Fibroblast of skin of left quadriceps (primary cell): ENCODE measurements at regions not wholly inside any gene's neighbourhood (a gene's known extent, or its start where the extent isn't known, plus 50 kb on each side); places are given as distances from the start of the nearest gene placed in this dataset.

ENCODE experiments used
- DNase-seq, 2 experiments: peaks; one replicate each; pipeline ENCODE4 v3.0.0-alpha.2; 2013; ENCODE audit warnings: low read depth in 2 of 2

DNA sequence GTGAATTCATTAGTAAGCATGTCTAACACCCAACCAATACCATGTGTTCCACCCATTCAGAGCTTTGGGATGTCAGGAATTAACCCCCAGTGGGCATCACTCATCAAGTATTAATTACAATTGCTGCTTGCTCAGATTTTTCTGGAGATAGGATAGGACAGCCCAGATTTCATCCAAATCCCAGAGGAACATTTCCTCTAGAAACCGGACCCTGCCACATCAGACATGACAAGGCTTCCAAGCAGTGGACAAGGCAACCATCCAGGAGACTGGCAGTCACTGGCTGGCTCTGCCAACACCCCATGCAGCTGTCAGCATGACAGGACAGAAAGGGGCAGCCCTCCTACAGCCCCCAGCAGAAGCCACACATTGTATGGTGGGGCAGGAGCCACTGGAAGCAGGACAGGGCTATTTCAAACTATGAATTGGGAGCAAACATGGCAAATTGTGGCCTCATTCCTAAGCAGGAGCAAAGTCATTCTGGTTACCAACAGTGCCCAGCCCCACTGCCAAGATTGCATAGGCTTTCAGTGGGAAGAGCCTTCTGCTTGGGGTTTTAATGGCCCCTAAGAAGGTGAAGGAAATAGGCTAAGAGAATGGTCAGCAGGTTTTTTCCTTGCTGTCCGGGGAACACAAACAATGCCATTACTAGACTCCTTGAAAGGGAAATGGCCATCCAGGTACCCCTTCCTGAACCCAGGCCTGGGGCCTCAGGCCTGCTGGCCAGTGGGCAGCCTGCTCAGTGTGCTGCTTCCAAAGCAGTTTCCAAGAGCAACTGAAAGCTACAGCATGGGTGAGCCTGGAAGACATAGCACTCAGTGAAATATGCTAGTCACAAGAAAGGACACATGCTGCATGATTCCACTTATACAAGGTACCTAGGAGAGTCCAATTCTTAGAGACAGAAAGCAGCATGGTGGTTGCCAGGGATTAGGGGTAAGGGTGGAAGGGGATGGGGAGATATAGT is 294.7 kb upstream of the SLC30A5 start:
- DNase-seq: peak; percentile 74 to 78

DNA sequence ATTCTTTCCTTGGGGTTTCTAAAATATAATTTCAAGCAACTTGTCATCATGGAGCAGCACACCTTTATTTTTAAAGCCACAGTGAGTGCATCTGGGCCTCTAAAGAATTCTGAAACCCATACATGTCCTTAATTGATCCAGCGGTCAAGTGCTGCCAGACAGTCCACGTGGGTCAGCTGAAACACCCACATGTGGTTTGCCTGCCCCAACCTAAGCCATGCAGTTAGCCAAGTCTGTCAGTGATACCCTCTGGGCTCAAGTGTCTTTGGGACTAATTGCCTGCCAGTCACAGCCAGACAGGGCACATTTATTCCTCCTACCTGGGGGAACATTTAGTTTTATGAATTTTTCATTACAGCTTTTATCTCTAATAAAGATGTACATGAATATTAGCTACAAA is 291.4 kb upstream of the SLC30A5 start:
- no peak for DNase-seq

DNA sequence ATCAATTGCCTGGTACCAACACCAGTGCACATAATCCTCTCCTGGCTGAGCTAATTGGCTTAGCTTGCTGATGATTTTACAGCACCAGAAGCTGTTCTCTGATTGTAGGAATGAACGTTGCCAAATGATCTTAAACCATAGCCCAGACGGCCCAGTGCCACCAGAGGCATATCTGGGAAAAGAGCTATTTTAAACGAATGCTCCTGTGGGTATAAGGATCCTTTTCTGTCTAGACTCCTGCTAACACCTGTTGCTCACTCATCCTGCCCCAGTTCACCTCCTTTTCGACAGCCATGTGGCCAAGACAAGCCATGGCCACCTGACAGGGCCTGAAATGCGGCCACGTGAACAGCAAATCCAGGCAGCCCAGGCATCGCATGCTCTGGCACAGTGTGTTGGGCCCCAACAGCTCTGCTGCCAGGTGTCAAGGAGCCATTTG is 289.9 kb upstream of the SLC30A5 start:
- no peak for DNase-seq

DNA sequence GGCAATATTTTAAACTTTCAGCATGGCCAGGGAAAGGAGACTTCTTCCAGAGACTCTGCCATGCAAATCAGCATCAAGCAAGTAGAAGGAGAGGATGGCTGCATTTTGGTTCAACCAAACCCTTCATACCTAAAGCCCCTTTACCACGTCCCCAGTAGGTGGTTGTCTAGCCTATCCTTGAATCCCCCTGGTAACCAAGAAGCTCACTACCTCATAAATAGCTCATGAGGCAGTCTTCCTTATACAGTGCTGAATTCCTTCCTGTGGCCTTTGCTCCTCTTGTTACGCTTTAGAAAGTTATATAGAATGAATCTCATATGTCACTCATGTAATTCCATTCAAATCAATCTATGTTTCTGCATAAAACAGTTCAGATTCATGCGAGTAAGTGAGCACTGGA is 289.5 kb upstream of the SLC30A5 start:
- no peak for DNase-seq

DNA sequence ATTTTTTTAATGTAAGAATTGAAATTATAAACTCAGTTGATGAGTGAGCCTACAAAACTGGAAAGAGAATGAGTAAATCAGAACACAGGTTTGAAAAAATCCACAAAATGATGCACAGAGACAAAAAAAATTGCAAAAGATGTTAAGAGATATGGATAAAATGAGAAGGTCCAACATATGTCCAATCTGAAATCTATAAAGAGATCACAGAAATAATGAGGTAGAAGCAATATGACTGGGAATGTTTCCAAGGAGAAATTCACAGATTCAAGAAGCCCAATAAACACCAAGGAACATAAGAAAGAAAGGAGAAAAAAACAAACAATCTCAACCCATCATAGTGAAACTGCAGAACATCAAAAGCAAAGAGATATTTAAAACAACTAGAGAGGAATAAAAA is 288.4 kb upstream of the SLC30A5 start:
- no peak for DNase-seq

DNA sequence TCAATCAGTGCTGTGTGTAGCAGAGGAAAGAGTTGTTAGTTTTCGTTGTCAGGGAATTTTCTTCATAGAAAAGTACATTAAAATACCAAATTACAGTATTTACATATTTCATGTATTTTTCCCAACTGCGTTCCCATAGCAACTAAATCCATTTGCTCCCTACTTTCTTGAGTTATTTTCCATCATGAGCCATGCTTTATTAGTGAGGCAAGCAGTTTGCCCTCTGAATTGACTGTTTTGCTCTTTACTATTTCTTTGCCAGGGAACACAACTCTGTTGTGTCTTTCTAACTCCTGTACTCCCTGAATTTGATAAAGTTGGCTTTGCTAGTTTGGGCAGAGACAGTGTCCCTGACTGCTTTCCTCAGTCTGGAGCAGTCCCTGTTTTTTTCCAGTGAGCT is 276.2 kb upstream of the SLC30A5 start:
- DNase-seq: no peak

DNA sequence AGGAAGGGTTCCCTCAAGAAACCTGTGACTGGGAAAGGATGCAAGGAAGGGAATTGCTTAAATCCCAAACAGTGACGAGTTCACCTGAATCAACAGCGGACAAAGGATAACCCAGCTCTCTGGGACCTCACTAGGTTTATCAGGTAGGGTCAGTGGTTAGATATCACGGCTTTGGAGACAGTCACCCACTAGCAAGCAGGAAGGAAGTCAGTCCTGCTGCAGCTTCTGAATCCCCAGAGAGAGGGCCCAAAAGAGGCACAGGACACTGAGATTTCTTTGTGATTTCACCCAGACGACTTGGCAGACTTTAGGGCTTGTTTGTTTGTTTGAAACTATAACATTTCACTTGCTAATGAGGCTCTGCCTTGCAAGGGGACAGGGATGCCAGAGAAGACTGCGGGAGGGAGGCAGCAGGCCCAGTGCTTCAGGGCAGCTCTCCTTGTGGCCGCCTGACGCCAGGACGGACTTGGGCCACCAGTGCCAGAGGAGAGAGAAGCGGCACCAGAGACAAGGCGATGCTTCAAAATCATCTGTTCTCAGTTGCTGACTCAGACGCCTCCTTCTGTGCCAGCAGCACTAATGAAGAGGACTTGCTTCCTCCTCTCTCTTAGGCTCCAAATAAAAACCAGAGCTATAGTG is 275.6 kb upstream of the SLC30A5 start:
- DNase-seq: no peak

DNA sequence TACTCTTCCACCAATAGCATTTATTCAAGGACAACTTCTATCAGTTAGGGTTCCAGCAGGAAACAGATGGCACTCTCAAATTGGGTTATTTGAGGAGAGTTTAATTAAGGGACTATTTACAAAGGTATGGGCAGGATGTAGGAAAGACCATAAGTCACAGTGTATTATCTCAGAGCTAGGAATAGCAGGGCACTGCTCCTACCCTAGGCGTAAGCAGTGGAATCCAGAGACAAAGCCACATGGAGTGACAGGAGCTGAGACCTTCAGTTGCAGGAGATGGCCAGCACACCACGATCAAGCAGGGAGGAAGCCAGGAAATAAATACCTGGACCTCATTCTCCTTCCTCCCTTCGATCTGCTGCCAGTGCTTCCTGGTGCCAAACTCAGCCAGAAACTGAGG is 274.9 kb upstream of the SLC30A5 start:
- no peak for DNase-seq

DNA sequence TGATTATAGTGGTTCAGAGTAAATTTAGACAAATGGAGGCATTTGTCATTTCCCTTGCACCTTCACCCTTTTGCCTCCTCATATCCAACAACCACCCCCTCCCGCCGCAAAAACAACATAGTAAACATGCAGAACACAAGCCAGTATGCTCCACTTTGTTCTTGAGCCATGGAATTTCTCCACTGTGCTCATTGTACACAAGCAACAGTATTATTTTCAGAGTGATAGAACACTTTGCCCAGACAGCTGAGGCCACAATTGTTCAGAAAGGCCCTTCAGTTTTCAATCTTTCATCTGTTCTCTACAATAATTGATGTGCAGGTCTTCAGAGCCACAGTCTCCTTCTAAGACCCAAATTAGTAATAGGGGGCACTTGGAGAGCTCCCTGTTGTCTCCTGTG is 272.8 kb upstream of the SLC30A5 start:
- no peak for DNase-seq

DNA sequence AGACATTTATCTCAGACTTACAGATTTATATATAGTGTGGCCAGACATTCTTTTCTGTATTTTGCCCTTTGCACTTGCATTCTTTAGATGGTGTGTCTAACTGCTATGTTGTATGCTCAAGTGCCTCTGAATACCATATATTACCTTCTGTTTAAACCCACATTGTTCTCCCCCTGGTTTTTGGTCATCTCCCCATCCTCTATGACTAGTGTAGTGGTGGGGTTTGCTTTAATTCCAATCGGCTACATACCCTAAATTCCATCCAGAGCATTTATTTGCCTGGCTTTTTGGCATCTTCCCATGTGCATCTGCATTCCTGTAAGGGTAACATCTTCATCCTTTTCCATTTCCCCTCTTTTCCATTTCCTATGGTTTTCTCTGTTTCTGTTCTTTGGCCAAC is 271.0 kb upstream of the SLC30A5 start:
- DNase-seq: peak; percentile 20 to 23

DNA sequence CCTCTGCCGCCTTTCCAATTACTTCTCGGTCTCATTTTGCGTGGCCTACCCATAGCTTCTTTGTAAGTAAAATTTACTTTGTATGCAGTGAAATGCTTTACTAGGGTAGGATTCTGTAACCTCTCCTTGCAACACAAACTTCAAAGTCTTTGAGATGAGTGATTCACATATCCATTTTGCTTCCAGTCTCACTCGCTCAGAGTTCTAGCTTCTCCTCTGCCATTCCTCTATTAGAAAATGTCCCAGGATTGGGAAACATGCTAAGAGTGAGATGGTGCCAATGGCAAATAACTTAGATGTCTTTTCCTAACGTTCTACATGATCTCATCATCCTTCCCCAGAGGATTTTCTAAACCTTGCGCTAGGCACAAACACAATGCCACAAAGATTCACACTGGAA is 270.5 kb upstream of the SLC30A5 start:
- DNase-seq: no peak

DNA sequence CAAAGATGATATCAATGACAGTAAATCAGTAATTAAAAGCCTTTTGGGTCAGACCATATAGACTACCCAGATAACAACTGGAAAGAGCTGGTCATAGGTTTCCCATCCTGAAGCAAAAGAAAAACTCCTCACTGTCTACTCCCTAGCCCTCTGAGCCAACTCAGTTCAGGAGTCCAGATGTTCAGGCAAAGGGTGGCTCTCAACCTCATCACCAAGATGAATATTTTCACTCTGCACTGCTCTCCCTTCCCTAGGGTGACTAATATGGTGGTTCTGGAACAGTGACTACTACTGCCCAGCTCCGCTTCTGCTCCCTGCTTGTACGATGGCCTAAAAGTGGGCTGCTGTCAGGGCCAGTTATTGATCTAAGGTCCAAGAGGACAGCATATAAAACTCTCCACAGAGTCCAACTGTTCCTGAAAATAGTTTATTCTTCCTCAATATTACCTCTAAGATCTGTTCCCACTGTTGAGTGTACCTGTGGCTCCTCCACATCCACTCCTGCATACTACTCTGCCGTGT is 263.4 kb upstream of the SLC30A5 start:
- DNase-seq: no peak

DNA sequence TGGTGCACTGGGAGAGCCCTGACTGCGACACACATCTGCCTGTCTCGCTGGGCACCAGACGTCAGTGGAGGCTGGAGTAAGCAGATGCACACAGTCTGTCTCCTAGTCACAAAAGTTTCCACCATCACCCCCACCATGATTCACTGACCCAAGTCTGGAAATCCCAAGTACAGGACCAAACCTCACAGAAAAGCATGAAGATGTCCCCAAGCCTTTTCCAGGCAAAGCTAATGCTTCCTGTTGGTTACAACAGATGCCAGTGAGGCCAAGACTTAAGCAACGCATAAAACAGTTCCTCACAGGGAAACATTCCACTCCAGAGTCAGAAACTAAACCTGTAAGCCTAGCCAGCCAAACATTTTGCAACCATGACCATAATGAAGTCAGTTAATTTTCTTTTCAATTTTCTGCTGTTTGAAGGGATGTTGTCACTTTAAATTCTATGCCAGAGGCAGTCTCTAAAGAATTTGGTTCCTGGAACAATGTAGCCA is 259.3 kb upstream of the SLC30A5 start:
- peak; percentile 20 to 36 for DNase-seq

DNA sequence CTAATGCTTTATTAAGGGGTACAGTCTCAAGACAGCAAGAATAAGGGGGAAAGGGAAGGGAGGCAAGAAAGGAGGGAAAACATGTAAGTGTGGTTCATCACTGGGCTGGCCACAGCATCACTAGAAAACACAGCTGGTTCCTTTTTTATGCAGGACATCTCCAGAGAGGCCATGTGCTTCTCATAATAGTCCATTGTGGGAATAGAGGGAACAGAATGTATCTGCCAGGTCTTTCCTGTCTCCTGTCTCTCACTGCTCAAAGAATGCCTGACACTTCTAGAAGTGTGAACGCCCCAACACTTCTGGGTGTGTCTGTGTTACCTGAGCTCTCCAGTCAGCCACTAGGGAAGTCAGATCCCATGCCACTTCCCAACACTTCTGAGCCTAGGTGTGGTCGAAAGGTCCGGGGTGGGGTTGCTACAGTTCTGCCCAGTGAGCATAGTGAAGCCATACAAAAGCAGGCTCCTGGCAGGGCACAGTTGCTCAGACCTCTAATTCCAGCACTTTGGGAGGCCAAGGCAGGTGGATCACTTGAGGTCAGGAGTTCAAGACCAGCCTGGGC is 255.6 kb upstream of the SLC30A5 start:
- no peak for DNase-seq

DNA sequence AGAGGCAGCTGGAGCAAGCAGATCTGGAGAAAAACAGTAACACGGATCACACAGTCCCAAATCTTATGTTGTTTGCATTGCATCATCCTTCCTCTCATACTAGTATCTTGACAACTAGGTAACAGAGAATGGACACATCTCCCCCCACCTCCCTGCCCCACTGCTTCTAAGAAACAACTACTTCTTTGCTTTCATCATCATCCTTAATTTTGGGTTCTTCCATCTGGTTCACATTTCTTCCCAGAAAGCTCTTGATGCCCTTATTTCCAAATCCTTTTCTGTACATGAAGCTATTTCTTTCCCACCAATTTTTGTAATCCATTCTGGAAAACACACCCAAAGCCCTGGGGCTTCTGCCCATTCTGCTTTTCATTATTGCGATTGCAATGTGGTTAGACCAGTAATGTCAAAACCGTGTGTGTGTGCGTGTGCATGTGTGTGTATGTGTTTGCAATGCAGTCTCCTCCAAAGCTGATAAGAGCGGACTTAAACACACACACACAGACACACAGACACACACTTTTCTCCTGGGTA is 254.7 kb upstream of the SLC30A5 start:
- DNase-seq: peak; percentile 91 to 92

DNA sequence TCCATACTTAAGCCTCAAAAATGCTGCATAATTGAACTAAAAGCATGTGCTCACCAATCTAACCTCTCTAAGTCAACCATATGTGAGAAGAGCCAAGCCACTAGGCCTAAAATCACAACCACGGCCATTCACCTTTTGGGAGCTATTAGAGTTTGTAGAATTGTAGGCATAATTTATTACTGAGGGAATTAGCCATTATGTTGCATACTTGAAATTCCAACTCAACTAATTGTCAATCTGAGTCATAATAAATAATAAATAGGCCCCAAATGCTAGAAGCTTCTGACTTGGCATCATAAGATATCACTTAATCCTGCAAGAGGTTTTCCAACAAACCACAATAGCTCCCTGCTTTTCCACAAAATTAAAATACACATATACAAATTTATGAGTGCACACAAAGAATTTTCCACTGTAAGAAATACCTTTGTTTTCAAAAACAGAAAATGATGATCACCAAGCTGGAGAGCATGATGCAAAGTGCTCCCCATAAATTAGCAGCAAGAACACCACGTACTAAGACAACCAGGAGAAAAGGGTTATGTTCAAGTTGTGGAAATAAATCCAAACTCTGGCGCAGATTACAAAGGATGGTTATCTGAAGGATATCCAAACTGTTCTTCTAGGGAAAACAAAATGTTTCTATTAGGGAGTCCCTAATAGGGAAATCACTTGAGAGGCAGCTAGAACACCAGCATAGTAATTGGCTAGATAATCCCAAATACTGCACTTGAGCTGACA is 250.0 kb upstream of the SLC30A5 start:
- DNase-seq: peak; percentile 52 to 56

DNA sequence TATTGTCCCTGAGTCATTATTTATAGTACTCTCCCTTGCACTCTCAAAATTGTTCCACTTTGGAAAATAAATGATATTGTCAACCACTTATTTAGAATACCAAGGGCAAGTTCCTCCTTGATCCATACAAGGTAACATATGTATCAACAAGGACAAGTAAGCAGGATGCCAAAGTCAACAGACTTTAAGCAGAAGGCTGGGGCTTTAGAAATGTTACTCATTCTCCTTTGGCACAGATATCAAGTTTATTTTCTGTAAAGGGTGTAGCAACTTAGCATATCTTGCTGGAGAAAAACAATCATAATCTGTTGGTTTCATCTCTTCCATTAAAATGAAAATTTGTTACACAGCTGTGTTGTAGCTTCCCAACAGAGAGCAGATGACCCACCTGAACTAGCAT is 248.7 kb upstream of the SLC30A5 start:
- no peak for DNase-seq

DNA sequence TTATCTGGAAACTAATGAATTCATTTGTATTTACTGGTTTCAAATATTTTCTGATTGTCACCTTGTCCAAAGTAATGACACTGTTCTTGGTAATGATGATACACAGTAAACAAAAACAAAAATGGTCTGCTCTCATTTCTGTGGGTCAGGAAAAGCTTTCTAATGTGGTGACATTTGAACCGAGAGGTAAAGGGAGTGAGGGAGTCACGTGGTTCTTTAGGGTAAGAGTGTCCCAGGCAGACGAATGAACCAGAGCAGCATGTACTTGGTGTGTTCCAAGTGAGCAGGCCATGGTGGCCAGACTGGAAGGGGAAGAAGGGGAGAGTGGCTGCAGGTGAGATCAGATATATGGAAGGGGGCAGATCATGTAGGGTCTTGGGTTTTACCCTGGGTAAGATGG is 247.0 kb upstream of the SLC30A5 start:
- DNase-seq: no peak

DNA sequence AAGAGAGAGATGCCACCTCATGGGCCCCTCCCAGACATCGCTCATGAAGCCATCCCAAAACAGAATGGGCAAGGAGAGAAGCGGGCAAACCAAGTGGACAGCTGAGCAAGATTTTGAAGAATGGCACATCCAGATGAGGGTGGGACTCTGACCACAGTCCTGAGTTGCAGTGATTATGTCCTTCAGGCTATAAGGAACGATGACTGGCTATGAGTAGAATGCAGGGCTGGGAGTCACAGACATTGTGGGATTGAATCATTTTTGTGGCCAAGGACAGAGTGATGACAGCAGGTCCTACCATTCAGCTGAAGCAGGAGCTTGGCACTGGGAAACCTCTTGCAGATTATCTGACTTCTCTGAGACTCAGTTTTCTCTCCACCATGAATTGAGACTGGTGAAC is 245.7 kb upstream of the SLC30A5 start:
- DNase-seq: no peak

DNA sequence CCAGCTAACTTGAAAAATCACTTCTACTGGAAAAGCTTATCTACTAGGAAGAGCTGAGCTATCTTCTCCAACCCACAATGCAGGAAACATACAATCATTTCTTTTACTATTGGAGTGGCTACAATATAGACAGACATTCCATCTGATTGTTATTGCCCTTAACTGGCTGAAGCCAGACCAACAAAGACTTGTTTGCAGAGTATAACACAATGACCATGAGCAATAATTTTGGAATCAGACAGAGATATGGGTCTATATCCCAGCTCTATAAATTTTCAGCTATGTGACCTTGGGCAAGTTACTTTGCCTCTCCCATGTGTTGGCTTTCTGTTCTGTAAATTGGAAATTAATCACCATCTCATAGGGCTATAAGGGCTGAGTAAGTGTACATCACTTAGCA is 244.7 kb upstream of the SLC30A5 start:
- no peak for DNase-seq

DNA sequence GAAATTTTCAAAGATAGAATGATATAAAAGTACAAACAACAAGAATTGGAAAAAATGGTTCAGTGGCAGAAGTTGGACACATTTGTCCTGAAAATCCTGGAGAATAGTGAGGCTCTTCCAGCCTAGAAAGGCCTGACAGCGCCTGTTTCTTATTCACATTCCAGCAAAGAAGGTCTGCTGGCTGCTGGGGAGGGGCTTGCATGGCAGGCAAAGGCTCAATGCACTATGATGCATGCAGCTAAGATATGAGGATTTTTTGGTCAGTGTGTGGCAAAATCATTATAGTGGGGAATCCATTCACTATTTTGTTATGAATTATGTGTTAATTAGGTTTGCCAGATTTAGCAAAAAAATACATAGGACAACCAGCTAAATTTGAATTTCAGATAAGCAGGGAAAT is 243.9 kb upstream of the SLC30A5 start:
- DNase-seq: no peak
